ENCODE measurements at regions not wholly inside any gene's neighbourhood (a gene's known extent, or its start where the extent isn't known, plus 50 kb on each side); places are given as distances from the start of the nearest gene placed in this dataset.

DNA sequence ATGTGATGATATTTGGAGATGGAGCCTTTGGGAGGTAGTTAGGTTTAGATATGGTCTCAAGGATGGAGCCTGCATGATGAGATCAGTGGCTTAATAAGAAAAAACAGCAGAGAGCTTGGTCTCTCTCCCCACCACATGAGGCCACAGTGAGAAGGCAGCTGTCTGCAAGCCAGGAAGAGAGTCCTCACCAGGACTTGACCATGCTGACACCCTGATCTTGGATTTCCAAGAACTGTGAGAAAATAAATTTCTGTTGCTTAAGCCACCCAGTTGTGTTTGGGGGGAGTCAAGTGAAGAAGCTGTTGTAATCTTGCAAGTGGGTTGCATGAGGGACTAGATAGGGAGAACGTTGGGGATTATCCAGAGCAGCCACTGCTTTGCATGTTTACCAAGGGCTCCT, 62.3 kb upstream of the TNFAIP8L3 start:
- no peak for TF ChIP-seq EZH2phosphoT487 (IDR thresholded peaks at IDR 0.05; ENCODE audit: borderline replicate concordance, low read depth, low read length)
- TF ChIP-seq, protein P1, sequence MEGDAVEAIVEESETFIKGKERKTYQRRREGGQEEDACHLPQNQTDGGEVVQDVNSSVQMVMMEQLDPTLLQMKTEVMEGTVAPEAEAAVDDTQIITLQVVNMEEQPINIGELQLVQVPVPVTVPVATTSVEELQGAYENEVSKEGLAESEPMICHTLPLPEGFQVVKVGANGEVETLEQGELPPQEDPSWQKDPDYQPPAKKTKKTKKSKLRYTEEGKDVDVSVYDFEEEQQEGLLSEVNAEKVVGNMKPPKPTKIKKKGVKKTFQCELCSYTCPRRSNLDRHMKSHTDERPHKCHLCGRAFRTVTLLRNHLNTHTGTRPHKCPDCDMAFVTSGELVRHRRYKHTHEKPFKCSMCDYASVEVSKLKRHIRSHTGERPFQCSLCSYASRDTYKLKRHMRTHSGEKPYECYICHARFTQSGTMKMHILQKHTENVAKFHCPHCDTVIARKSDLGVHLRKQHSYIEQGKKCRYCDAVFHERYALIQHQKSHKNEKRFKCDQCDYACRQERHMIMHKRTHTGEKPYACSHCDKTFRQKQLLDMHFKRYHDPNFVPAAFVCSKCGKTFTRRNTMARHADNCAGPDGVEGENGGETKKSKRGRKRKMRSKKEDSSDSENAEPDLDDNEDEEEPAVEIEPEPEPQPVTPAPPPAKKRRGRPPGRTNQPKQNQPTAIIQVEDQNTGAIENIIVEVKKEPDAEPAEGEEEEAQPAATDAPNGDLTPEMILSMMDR (conservative IDR thresholded peaks at IDR 0.05; ENCODE audit: low read length), result no peak

Data from OCI-LY7 (cell line).